ENCODE measurements at regions not wholly inside any gene's neighbourhood (a gene's known extent, or its start where the extent isn't known, plus 50 kb on each side); places are given as distances from the start of the nearest gene placed in this dataset.
A peak's percentile ranks its signal among the peaks of the same experiment; 100 is the strongest.

GRCh38 chr13:105925496-105925895, 610.0 kb downstream of the EFNB2 start:
- H3K4me3 ChIP-seq = no peak overlapping the region
- no peak overlapping the region for H3K27ac ChIP-seq

GRCh38 chr13:105921711-105922110, 613.8 kb downstream of the EFNB2 start:
- H3K4me3 ChIP-seq = no peak overlapping the region
- no peak overlapping the region for H3K27ac ChIP-seq

GRCh38 chr13:105920370-105920769, 615.1 kb downstream of the EFNB2 start:
- Histone ChIP-seq H3K27ac (no peak overlapping the region), H3K4me3 (no peak overlapping the region)

- Histone ChIP-seq H3K27ac (peak overlapping the region in 1 of 21 experiments; percentile 4), H3K4me3 (no peak overlapping the region)
These were observed 616.4 kb downstream of the EFNB2 start for GRCh38 chr13:105918842-105919741.

GRCh38 chr13:105915146-105915850, 620.2 kb downstream of the EFNB2 start:
- Histone ChIP-seq H3K27ac (no peak overlapping the region), H3K4me3 (no peak overlapping the region)

GRCh38 chr13:105914291-105915036, 621.0 kb downstream of the EFNB2 start:
- Histone ChIP-seq H3K4me3 (no peak overlapping the region), H3K27ac (no peak overlapping the region)

GRCh38 chr13:105908586-105908985, 626.9 kb downstream of the EFNB2 start:
- no peak overlapping the region for H3K4me3 ChIP-seq

GRCh38 chr13:105907319-105908019, 628.0 kb downstream of the EFNB2 start:
- no peak overlapping the region for H3K27ac ChIP-seq
- no peak overlapping the region for H3K4me3 ChIP-seq

More at GRCh38 chr13:105908586-105908985, 626.9 kb downstream of the EFNB2 start:
- no peak overlapping the region for H3K27ac ChIP-seq

- no peak overlapping the region for H3K27ac ChIP-seq
- no peak overlapping the region for H3K4me3 ChIP-seq
These were observed 628.7 kb downstream of the EFNB2 start for GRCh38 chr13:105906746-105907145.

GRCh38 chr13:105904034-105904742, 631.3 kb downstream of the EFNB2 start:
- Histone ChIP-seq H3K27ac (no peak overlapping the region), H3K4me3 (no peak overlapping the region)

GRCh38 chr13:105902396-105902795, 633.1 kb downstream of the EFNB2 start:
- no peak overlapping the region for H3K27ac ChIP-seq
- no peak overlapping the region for H3K4me3 ChIP-seq

GRCh38 chr13:105897575-105897974, 637.9 kb downstream of the EFNB2 start:
- no peak overlapping the region for H3K27ac ChIP-seq

GRCh38 chr13:105894697-105895096, 640.8 kb downstream of the EFNB2 start:
- H3K4me3 ChIP-seq = no peak overlapping the region
- no peak overlapping the region for H3K27ac ChIP-seq

More at GRCh38 chr13:105897575-105897974, 637.9 kb downstream of the EFNB2 start:
- H3K4me3 ChIP-seq = no peak overlapping the region

- Histone ChIP-seq H3K27ac (no peak overlapping the region), H3K4me3 (no peak overlapping the region)
These were observed 645.0 kb downstream of the EFNB2 start for GRCh38 chr13:105890509-105890908.

- no peak overlapping the region for H3K4me3 ChIP-seq
These were observed 657.3 kb downstream of the EFNB2 start for GRCh38 chr13:105878119-105878700.

GRCh38 chr13:105874814-105875213, 660.6 kb downstream of the EFNB2 start:
- Histone ChIP-seq H3K27ac (no peak overlapping the region), H3K4me3 (no peak overlapping the region)

More at GRCh38 chr13:105878119-105878700, 657.3 kb downstream of the EFNB2 start:
- H3K27ac ChIP-seq = no peak overlapping the region

- Histone ChIP-seq H3K27ac (no peak overlapping the region), H3K4me3 (no peak overlapping the region)
These were observed 663.7 kb downstream of the EFNB2 start for GRCh38 chr13:105871768-105872167.

GRCh38 chr13:105871326-105871725, 664.1 kb downstream of the EFNB2 start:
- Histone ChIP-seq H3K4me3 (no peak overlapping the region), H3K27ac (no peak overlapping the region)
